HT1080 (cell line): ENCODE measurements at regions not wholly inside any gene's neighbourhood (a gene's known extent, or its start where the extent isn't known, plus 50 kb on each side); places are given as distances from the start of the nearest gene placed in this dataset.

Source experiments
- DNase-seq: peaks from one replicate; pipeline ENCODE4 v3.0.0-alpha.2; 2015; ENCODE audit warnings: low read depth

DNA sequence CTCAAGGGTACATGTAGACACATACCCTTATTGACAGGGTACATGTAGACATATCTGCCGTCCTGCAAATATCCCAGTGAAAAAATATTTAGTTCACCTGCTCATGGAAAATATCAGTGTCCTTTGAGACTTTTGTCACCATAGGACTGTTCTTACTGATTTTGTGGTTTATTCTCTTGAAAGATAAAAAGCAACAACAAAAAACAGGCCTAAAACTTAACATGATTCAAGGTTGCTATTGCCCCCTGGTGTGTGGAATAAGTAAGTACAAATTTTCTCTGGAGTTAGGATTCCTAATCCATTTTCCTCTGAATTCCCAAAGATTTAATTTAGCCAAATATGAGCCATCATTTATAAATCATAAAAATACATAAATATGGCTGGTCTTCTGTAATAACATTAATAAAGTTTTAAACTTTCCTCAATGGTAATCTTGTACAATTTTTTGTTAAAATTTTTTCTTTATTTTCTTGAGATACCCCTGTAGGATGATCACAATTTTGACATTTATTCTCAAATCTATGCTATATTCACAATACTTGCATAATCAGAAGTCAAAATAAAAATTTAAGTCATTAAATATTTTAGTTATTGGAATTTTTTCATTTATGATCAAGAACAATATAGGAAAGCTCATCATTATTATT lies 741.4 kb upstream of the POT1 start:
- peak; percentile 10 for DNase-seq

DNA sequence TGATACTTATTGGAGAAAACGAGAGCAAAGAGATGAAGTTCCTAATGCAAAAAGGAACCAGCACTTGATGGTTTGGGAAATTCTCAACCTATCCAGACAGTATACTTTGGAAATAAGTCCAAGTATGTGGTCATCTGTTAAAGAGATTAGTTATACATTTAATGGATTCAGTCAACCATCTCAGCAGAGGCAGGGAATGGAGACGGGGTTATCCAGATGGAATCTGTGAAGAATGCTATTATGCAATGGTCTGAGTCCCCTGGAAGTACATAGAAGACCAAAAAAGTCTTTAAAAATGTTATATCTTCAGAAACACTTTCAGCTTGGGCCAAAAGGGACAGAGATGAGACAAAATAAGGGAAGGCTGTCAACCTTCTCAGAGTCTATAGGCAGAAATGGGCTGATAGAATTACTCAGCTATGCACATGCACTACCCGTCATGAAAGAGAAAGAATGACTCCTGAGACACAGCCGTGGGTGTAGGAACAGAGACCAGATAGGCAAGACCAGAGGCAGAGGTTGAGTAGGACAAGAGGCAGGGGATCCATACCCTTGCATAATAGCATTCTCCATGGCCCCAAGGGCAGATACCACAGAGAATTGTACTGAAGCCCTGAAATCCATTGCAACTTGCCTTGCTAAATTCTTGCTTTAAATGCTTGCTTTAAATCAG lies 738.8 kb upstream of the POT1 start:
- DNase-seq, result no peak

GRCh38 chr7:125664625-125665024 lies 735.0 kb upstream of the POT1 start:
- no peak for DNase-seq

- no peak for DNase-seq
Measured at GRCh38 chr7:125663961-125664360, 734.3 kb upstream of the POT1 start.

- no peak for DNase-seq
Measured at GRCh38 chr7:125661677-125662076, 732.1 kb upstream of the POT1 start.

GRCh38 chr7:125661006-125661405 lies 731.4 kb upstream of the POT1 start:
- DNase-seq, result no peak

DNA sequence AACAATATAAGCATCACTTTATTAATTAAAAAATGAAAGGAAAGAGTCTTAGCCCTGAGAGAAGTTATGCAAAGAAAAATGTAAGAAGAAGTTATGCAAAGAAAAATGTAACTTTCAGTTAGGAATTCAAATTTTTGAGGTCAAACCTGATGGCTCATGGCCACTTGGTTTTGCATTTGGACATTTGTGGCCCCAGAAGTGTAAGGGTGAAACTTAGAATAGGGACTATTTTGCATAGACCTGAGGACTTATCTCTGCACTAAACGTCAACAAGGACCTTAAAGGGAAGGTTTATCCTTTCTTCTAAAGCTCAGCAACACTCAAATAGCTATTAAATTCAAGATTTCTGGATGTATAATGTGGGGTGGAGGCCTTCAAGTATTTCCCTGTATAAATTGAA lies 724.5 kb upstream of the POT1 start:
- no peak for DNase-seq

- no peak for DNase-seq
Measured at GRCh38 chr7:125651823-125652528, 722.4 kb upstream of the POT1 start.

GRCh38 chr7:125648543-125648942 lies 718.9 kb upstream of the POT1 start:
- DNase-seq, result no peak

DNA sequence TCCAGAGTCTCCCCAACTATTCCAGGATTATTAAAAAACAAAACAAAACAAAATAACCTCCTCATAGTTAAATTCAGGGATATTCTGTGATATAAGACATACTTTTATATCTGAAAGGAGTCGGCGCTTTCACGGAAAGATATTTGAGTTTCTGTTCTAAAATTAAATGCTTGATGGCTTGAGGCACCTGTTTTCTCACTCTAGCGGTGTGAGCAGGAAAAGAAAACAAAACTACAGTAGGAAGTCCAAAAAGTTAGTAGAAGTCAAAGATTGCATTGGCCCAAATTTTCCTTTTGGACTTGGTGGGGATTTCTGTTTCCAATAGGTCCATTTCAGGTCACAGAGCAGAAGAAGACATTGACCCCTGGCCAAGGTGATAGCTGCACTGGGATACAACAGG lies 716.1 kb upstream of the POT1 start:
- DNase-seq, result no peak

DNA sequence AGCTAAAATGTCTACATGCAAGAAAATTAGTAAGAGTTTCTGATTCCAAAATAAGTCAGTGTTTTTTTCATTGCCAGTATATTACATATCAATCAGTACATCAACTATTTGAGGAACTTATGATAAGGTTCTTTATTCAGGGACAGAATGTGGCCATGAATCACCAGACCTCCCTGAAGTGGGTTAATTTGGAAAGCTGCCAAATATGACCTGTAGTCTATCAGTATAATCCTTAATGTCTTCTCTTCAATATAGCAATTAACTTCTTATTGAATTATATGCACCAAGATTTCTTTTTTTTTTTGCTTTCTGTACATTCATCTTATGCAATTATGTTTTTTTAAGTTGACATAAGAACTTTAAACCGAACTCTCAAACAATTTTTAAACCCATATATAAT lies 714.5 kb upstream of the POT1 start:
- peak; percentile 17 for DNase-seq

- no peak for DNase-seq
Measured at GRCh38 chr7:125643302-125643701, 713.7 kb upstream of the POT1 start.

- no peak for DNase-seq
Measured at GRCh38 chr7:125641884-125642283, 712.3 kb upstream of the POT1 start.

GRCh38 chr7:125636320-125636962 lies 706.8 kb upstream of the POT1 start:
- no peak for DNase-seq

GRCh38 chr7:125618516-125618915 lies 688.9 kb upstream of the POT1 start:
- no peak for DNase-seq

DNA sequence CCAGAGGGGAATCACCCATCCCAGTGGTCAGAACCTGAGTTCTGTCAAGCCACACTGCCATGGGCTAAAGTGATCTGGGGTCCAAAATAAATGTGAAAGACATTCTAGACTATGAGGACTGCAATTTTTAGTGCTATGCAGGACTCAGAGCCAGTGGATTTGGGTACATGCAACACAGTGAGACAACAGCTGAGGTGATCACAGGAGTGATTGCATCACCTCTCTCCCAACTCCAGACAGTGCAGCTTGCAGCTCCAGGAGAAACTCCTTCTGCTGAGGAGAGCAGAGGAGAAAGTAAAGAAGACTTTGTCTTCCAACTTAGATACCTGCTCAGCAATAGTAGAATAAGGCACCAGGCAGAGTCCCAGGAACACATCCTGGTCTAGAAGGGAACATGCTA lies 682.0 kb upstream of the POT1 start:
- no peak for DNase-seq

- no peak for DNase-seq
Measured at GRCh38 chr7:125606671-125607070, 677.0 kb upstream of the POT1 start.

DNA sequence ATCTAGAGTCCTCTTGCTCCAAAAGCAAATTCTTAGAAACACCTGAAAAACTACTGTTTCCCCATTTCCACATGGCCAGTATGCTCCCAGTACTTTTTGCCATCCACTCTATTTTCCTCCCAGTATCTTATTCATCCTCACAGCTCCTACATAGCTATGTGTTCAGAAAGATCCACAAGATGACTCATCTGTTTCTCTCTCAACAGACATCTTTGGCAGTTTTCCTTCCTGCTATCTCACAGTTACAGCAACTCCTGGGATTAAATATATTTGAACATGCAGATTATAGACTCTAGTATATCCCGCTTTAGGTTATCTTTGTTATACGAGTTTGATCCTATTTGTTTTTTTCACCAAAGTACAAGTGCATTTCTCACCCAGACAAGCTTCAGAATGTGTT lies 675.6 kb upstream of the POT1 start:
- peak; percentile 69 for DNase-seq

GRCh38 chr7:125602441-125602840 lies 672.8 kb upstream of the POT1 start:
- no peak for DNase-seq

DNA sequence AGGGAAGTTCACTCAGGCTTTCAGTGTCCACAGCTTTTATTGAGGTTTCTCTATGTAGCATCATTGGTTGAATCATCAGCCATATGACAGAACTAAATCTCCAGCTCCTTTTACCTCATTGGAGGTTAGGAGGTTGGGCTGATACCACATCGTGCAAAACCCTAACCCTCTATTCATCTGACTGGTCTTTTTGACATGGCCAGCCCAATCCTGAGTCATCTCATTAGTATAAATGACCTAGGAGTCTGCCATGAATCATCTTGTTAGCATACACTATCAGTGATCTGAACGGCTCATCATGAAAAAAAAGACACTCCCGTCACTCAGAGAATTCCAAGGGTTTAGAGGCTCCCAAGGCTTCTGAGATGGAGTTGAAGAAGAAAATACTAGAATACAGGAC lies 669.8 kb upstream of the POT1 start:
- peak; percentile 54 for DNase-seq

- DNase-seq, result no peak
Measured at GRCh38 chr7:125592331-125592730, 662.7 kb upstream of the POT1 start.

DNA sequence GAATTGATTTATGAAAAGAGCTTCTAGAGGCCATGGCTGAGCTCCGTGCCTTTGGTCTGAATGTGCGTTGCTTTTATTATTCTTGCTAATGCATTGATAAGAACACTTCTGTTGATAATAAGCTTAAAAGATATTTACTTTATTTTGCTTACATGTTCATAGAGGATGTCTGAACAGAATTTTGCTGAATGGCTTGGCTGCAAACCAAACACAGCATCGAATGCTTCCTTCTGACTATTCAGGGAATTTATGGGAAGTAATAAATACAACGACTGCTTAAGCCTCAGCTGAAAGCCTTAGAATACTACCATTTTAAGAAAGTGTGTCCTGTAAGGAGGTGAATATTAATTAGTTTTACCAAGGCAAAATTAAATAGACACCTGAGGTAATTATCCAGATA lies 643.5 kb upstream of the POT1 start:
- DNase-seq, result no peak
